Dedifferentiated amniotic fluid mesenchymal stem cell (primary cell): ENCODE measurements at regions not wholly inside any gene's neighbourhood (a gene's known extent, or its start where the extent isn't known, plus 50 kb on each side); places are given as distances from the start of the nearest gene placed in this dataset.

Experiments
- DNase-seq: peaks from one replicate; pipeline ENCODE4 v3.0.0-alpha.2; 2016; ENCODE audit errors: extremely low spot score

- no peak for DNase-seq
Observed at GRCh38 chr13:104253063-104253680, 1187.0 kb upstream of the SLC10A2 start.

DNA sequence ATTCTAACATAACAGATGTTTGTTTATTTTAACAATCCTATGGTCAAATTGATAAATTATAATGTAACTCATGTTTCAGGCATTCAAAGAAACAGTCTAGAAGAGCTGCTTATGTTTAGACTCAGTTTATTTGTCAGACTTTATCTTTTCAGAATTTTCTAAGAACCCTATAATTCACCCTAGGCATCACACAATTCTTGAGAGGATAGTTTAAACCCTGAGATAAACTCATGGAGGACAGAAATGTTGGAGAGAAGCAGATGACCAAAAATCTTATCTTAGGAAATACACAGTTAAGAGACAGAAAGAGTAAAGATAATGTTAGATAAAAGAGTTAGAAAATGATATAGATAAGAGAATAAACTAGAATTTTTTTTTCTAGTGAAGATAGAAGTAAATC lies 1185.7 kb upstream of the SLC10A2 start:
- DNase-seq, result no peak

DNA sequence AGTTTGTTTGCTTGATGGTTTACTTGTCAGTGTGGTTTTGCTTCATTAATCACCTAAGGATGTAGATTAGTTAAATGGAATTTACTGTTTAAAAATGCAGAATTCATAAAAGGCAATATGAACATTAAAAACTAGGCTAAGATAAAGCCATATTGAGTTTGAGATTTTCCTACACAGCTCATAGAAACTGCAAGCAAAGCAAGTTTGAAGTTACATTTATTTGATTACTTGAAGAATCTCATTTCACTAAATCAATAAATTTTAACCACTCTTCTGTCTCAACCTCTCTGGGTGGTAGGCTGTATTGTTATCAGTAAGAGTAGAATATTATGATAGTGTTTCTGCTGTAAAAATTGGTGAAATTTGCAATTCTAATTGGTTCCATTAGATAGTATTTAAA lies 1180.7 kb upstream of the SLC10A2 start:
- DNase-seq, result no peak

DNA sequence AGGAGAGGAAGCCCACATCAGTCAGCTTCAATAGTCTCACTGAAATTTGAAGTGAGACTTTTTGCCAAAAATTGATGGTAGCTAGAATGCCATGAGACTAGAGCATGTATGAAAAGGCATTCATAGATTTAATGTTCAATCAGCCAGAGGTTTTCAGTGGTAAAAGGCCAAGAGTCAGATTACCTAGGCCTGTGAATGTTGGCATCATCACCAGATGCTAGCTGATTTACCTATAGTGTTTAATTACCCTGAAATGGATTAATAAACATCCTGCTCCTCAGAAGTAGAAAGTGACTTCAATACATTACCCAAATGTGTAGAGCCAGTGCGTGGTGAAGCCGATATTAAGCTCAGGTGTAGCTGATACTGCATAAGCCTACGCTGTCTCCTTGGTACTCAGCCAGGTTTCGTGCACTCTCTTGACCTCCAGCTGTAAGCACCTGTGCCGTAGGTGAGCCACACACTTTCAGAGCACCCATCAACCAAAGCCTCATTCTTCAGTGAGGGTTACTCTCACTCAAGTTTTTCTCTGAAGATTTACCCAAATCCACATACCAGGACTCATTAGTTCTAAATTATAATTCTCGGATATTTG lies 1140.3 kb upstream of the SLC10A2 start:
- DNase-seq, result no peak

GRCh38 chr13:104204177-104204576 lies 1138.0 kb upstream of the SLC10A2 start:
- DNase-seq, result no peak

DNA sequence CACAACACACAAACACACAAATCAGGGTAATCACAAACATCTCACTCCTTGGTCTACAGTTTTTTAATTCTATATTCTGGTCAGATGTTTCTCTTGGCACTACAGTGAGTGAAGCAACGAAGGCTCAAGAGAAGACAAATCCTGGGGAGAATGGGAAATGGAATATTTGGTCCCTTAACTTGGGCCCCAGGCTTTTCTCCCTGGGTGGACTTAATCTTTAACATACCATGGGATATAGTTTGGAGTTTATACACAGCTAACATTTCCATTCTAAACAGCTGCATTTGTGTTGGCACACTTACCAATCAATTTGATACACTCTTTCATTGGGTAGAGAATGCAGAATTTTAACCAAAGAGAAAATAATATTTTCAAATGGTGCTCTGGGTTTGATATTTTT lies 1132.6 kb upstream of the SLC10A2 start:
- DNase-seq, result no peak

DNA sequence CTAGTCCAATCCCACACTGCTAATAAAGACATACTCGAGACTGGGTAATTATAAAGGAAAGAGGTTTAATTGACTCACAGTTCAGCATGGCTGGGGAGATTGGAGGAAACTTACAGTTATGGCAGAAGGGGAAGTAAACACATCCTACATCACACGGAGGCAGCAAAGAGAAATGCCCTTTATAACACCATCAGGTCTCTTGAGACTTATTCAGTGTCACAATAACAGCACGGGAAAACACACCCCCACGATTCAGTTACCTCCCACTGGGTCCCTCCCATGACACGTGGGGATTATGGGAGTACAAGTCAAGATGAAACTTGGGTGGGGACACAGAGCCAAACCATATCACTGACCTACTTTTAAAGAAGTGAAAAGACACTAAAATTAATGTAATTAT lies 1130.4 kb upstream of the SLC10A2 start:
- DNase-seq, result no peak

- DNase-seq, result no peak
Observed at GRCh38 chr13:104181526-104182231, 1115.5 kb upstream of the SLC10A2 start.

GRCh38 chr13:104170980-104171555 lies 1104.9 kb upstream of the SLC10A2 start:
- DNase-seq, result no peak

DNA sequence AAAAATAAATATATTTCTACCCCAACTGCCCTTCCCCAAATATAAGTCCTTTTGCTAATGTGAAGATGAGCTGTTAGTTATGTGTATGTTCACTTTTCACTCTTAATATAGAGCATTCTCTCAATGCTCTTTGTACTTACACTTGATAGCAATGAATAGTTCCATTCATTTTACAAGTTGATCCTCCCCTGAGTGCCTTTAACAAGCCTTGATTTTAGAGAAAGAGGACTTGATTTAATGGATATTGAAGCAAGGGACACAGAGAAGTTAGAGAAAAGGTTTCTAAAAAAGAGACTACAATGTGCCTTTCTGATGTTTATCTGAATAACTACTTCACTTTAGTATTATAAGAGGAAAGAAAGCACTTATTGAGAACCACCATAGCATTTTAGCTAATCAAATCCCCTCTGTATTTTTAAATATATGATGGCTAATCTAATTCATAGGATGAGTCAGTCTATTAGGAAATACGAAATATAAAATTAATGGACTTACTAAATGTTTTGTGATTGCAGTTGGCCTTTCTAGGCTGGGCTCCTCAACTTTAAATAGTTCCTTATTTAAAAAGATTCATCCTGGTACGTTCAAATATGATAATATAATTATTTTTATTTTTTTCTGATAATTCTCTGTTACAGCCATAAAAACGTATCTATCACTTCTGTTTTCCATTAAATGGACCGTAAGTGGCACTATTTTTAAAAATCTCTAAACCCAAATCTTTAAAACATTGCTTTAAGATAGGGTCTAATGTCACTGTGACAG lies 1097.8 kb upstream of the SLC10A2 start:
- DNase-seq, result no peak

GRCh38 chr13:104160536-104160935 lies 1094.3 kb upstream of the SLC10A2 start:
- DNase-seq, result no peak

- DNase-seq, result no peak
Observed at GRCh38 chr13:104143760-104144416, 1077.7 kb upstream of the SLC10A2 start.

GRCh38 chr13:104140552-104140951 lies 1074.3 kb upstream of the SLC10A2 start:
- DNase-seq, result no peak

- DNase-seq, result no peak
Observed at GRCh38 chr13:104137416-104137815, 1071.2 kb upstream of the SLC10A2 start.

DNA sequence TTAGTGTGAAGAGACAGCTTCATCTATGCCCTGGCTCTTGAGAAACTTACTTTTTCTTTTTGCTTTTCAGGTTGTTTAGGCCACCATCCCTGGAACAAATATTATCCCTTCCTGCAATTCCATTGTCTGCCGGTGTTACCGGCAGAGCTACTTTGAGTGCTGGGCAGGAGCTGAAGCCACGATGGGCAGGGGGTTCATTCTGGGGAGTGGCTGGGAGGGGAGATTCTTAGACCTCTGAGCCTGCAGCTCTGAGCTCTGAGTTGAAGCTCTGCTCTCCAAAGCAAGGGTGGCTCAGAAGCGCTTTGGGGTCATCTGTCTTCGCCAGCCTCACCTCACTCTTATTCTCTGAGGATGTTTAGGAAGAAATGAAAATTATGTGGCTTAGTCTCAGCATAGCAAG lies 1066.6 kb upstream of the SLC10A2 start:
- no peak for DNase-seq

GRCh38 chr13:104114101-104114500 lies 1047.9 kb upstream of the SLC10A2 start:
- no peak for DNase-seq

GRCh38 chr13:104111031-104111430 lies 1044.8 kb upstream of the SLC10A2 start:
- DNase-seq, result no peak

DNA sequence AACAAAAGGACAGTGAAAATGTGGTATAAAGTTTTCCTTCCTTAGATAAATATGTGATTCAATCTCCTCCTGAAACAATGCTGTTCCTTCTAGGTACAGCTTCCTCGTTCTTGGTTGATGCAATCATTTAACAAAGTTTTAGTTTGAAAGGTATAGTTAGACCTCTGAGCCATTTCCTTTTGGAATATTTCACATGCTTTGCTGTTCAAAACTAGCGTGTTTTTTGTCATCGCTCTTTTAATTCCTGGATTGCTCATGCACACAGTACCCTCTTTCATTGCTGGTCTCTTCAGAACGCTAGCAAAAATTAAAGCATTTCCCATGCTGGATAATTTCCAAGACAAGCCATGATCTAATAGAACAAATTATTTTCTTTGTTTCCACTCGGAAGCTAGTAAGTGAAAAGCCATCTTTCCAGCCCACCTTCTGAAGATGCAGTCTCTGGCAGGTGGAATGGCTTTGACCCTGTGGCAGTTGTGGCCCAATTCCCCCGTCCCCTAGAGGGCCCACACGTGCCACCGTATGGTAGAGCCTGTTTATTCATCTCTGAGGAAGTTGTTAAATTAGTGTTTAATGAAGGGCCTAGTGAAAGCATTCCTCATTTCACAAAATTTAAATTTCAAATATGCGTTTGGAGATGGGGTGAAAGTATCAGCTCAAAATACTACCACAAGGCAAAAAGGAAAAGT lies 1040.6 kb upstream of the SLC10A2 start:
- DNase-seq, result no peak

- DNase-seq, result no peak
Observed at GRCh38 chr13:104105418-104106355, 1039.5 kb upstream of the SLC10A2 start.

DNA sequence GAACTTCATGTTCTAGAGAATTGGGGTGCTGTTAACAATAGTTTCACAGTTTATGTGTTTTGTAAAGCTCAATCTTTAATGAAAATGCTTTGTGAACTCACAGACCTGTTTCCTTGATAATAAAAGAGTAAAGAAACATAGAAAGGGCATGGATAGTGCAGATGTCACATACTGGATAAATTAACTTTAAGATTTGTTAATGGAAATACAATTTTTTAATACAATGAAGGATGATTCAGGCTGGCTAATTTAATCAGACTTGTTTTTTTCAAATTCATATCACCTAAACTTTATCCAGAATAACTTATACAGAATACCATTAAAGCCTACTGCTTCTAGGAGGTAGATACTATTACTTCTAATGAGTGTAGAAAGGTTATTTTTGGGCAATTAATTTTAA lies 1033.5 kb upstream of the SLC10A2 start:
- no peak for DNase-seq
